DMS153 treated with DMSO at 0.1 percent for 48 hours (cell line): ENCODE measurements at regions not wholly inside any gene's neighbourhood (a gene's known extent, or its start where the extent isn't known, plus 50 kb on each side); places are given as distances from the start of the nearest gene placed in this dataset.
"Not testable (repeated sequence)": the region's sequence is repeated elsewhere in the genome, so short reads cannot be mapped to it uniquely, and the experiment has no call there.

Source experiments
- DNase-seq: peaks from one replicate; lab custom pipeline; 2025; ENCODE audit not compliant: unreplicated experiment; lab: John Stamatoyannopoulos, UW

GRCh38 chr7:34207810-34208209 is 302.5 kb downstream of the BMPER start:
- no peak for DNase-seq

DNA sequence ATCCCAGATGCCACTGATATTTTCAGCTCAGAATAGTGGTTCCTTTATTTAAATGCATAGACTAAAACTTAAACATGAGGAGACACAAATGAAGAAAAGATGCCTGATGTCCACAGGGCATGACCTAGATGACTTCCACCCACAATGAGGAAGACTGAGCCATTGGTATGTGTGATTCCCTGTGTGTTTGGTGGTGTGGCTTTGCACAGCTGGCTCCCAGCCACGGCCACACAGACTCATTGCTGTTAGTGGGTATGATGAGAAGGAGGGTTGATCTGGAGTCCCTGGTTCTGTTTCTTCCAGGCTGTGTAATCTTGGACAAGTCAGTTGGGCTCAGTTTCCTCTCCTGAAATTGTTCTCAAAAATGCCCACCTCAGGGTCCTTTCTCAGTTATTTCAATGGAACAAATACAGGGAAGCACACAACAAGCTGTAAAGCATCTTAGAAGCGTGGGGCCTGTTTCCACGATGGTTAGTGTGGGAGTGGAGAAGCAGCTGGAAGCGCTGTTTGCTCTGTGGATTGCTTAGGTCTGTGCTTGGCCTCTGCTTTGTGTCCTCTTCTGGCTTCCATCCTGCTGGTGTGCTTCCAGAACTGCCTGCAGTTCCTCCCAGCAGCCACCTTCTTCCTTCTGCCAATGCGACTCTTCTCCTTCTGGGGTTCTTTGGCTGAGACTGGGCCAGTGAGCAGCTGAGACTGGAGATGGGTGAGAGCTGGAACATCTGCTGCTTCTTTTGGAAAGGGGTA is 303.7 kb downstream of the BMPER start:
- DNase-seq, result no peak

DNA sequence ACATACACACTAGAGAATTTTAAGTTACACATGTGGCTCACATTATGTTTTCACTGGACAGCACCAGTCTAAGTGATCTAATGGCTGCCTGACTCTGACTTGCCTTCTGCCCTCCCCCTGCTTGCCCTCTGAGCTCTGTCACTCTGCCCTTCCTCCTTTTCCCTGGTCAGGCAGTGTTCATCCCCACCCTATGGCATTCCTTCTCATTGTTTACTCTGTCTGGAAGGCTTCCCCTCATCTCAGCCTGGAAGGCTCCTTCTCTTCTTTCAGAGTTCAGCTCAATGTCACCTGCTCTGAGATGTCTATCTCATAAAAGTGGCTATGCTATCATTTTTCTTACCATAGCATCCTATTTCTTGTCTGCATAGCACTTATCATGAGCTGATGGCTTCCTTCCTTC is 305.7 kb downstream of the BMPER start:
- DNase-seq, result no peak

DNA sequence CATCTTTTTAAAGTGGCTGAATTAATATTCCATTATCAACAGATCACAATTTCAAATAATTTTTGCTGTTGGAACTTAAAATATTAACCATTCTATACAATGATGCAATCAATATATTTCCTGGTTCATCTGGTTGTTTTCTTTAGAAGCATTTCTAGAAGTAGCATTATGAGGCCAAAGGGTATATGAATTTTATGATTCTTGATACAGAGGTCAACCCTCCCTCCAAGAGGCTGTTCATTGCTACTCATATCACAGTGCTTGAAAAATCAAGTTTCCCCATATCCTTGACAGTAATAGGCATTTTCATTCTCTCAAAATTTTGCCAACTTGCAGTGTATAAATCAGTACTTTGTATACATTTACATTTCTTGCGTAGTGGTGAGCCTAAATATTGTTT is 312.6 kb downstream of the BMPER start:
- DNase-seq, result no peak

DNA sequence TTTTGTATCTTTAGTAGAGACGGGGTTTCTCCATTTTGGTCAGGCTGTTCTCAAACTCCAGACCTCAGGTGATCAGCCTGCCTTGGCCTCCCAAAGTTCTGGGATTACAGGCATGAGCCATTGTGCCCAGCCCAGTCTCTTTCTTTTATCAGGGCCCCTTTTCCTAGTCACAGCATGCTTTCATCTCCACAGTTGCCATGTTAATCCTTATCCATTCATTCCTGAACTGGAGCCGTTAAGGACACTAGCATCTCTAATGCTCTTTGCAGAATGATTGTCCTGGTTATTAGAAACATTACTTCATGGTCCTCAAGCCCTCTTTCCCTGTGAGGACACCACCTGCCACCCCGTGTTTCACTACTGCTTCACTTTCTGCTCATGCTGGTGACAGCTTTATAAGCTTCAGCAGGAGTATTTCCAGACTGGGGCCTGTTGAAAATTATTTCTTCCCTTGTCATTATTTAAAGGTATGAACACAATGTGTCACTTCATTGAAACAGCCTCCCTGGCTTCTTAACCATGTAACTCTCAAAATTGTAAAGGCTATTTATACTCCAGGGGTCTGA is 313.9 kb downstream of the BMPER start:
- no peak for DNase-seq

- no peak for DNase-seq
Observed at GRCh38 chr7:34220506-34221185, 315.3 kb downstream of the BMPER start.

- DNase-seq, result no peak
Observed at GRCh38 chr7:34222316-34222715, 317.0 kb downstream of the BMPER start.

DNA sequence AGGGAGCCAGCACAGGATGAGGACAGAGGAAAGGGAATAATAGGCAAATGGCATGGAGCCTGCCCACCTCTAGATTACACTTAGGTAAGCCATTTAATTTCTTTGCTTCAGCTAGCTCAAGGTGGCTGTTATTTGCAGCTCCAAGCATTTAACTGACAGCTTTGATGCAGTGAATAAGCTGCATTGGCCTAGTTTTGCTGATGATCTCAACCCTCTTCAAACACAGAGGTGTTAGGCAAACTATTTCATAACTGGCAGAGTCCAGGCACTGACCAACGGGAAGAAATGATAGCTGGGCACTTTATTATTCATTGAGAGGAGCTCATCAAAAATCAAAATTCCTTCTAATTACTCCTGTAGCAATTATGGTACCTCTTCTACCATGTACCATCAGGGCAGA is 317.4 kb downstream of the BMPER start:
- no peak for DNase-seq

DNA sequence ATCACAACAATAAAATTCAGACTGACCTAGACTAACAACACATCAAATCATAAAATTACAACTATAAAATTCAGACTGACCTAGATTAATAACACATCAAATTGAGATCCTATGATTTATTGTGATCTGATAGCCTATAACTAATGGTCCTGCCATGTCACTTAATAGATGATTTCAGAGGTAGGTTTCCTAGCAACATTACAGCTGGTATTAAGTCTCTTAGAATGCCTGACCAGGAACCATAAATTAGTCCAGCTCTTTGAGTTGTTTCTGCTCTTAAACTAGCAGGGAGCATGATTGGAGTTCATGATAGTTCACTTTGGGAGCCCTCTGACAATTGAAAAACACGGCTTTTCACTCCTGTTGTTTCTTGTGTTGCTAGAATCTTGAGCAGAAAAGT is 318.9 kb downstream of the BMPER start:
- no peak for DNase-seq

- no peak for DNase-seq
Observed at GRCh38 chr7:34225193-34225592, 319.9 kb downstream of the BMPER start.

DNA sequence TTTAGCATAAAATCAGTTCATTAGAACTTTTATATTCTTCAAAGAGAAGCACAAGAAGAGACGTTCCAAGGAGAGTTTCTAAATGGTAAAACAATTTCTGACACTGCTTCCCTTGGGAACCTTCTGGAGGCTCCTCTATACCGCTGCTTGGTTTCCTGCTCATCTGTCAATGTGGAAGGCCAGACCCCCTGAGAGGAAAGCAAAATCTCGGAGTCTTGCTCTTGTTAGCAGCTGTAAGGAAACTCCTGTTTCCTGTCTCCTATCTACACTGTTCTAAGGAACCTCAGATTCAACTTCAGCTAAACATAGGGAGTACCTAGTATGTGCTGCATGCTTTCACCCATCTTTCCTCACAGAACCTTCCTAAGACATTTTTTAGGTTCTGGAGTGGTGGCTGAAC is 322.2 kb downstream of the BMPER start:
- no peak for DNase-seq

- not testable (repeated sequence) for DNase-seq
Observed at GRCh38 chr7:34235101-34235500, 329.8 kb downstream of the BMPER start.

- no peak for DNase-seq
Observed at GRCh38 chr7:34236057-34236456, 330.7 kb downstream of the BMPER start.

DNA sequence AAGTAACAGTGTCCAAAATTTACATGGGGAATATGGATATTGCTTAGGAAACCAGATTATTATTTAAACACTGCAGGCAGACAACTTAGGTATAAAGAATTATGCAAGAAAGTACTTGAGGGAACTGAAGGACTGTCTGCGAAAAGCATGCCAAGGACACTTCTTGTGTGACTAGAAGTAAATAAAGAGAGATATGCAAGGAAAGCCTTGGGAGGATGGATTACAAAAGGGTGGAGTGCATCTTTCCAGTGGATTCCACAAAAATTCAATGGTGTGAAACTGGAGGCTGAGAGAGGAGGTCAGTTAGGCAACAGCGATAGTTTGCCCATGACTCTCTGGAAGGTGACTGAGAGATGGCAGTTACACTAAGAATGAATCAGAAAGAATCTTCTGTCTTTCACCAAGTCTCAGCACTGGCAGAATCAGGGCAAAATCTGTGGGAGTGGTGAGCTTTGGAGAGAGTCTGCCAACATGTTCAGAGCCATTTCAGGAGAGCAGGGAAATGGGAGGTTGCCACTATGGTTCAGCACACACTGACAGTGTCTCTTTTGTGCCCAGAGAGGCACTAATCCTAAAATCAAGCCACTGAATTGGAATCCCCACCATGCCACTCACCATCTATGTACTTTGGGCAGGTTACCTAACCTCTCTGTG is 331.6 kb downstream of the BMPER start:
- no peak for DNase-seq

- no peak for DNase-seq
Observed at GRCh38 chr7:34237493-34237849, 332.1 kb downstream of the BMPER start.

GRCh38 chr7:34240417-34240816 is 335.1 kb downstream of the BMPER start:
- no peak for DNase-seq

GRCh38 chr7:34242391-34242790 is 337.1 kb downstream of the BMPER start:
- DNase-seq, result no peak

- no peak for DNase-seq
Observed at GRCh38 chr7:34245246-34245645, 339.9 kb downstream of the BMPER start.

- DNase-seq, result no peak
Observed at GRCh38 chr7:34247468-34247867, 342.1 kb downstream of the BMPER start.

DNA sequence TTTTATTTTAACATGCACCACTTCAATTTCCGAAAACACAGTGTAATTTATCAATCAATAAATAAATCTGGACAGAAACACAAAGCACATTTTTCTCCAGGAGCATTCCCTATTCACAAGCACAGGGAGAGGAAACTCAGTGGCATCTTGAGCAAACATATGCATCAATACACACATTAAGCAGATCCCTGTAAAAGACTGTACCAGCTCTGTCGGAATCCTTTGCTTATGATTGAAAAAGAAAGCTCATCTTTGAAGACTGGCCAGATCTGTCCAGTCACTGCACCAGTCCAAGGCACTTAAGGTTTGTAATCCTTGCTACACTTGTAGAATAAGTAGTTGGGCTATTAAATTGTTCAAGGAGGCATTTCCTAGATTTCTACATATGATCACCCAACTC is 343.9 kb downstream of the BMPER start:
- DNase-seq, result no peak

DNA sequence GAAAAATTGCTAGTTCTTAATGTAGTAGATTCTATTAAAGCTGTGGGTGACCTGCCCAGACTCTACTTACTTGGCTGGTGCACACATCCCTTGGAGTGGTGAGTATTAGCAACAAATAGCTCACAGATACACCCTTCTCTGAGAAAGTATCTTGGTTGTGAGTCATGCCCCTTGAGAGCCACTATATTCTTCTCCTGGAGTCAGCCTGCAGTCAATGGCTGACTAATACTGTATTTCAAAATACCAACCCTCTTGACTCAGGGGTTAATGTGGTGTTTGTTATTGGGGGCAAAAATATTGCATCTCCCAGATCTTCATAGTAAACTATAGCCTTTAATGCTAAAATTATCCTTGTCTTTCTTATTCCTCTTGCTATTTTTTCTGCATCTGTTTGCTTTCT is 354.9 kb downstream of the BMPER start:
- DNase-seq, result no peak

GRCh38 chr7:34263168-34263567 is 357.8 kb downstream of the BMPER start:
- no peak for DNase-seq
